ENCODE measurements at regions not wholly inside any gene's neighbourhood (a gene's known extent, or its start where the extent isn't known, plus 50 kb on each side); places are given as distances from the start of the nearest gene placed in this dataset.

- Histone ChIP-seq H3K9me3 (ENCODE audit: low read length) (no peaks in the 10 kb centered on the region), H3K4me1 (ENCODE audit: insufficient read depth, low read length) (no peaks in the 10 kb centered on the region), H3K36me3 (ENCODE audit: insufficient read depth, low read length) (no peaks in the 10 kb centered on the region), H2AFZ (ENCODE audit: low read depth, low read length) (no peak overlapping the region), H3K4me3 (ENCODE audit: low read length) (no peak overlapping the region), H3K27me3 (ENCODE audit: insufficient read depth, low read length) (no peaks in the 10 kb centered on the region)
Observed at GRCh38 chr6:96468281-96468680, 53.3 kb upstream of the UFL1 start.

GRCh38 chr6:96468681-96469224 lies 52.9 kb upstream of the UFL1 start:
- Histone ChIP-seq H3K9me3 (ENCODE audit: low read length) (no peaks in the 10 kb centered on the region), H3K36me3 (ENCODE audit: insufficient read depth, low read length) (no peaks in the 10 kb centered on the region), H3K27me3 (ENCODE audit: insufficient read depth, low read length) (no peaks in the 10 kb centered on the region), H3K4me3 (ENCODE audit: low read length) (no peak overlapping the region), H3K4me1 (ENCODE audit: insufficient read depth, low read length) (no peaks in the 10 kb centered on the region), H2AFZ (ENCODE audit: low read depth, low read length) (no peak overlapping the region)

- H3K4me3 ChIP-seq (ENCODE audit: low read length) = no peak overlapping the region
- no peaks in the 10 kb centered on the region for H3K36me3 ChIP-seq (ENCODE audit: insufficient read depth, low read length)
- no peaks in the 10 kb centered on the region for H3K4me1 ChIP-seq (ENCODE audit: insufficient read depth, low read length)
- H3K9me3 ChIP-seq (ENCODE audit: low read length) = no peaks in the 10 kb centered on the region
- no peaks in the 10 kb centered on the region for H3K27me3 ChIP-seq (ENCODE audit: insufficient read depth, low read length)
- H2AFZ ChIP-seq (ENCODE audit: low read depth, low read length) = no peak overlapping the region
Observed at GRCh38 chr6:96469312-96469711, 52.3 kb upstream of the UFL1 start.

- H3K4me3 ChIP-seq (ENCODE audit: low read length) = no peak overlapping the region
- H2AFZ ChIP-seq (ENCODE audit: low read depth, low read length) = no peak overlapping the region
- H3K27me3 ChIP-seq (ENCODE audit: insufficient read depth, low read length) = no peaks in the 10 kb centered on the region
- H3K36me3 ChIP-seq (ENCODE audit: insufficient read depth, low read length) = no peaks in the 10 kb centered on the region
- H3K9me3 ChIP-seq (ENCODE audit: low read length) = no peaks in the 10 kb centered on the region
- no peaks in the 10 kb centered on the region for H3K4me1 ChIP-seq (ENCODE audit: insufficient read depth, low read length)
Observed at GRCh38 chr6:96470296-96470695, 51.3 kb upstream of the UFL1 start.
